GM19099 (cell line): ENCODE measurements at regions not wholly inside any gene's neighbourhood (a gene's known extent, or its start where the extent isn't known, plus 50 kb on each side); places are given as distances from the start of the nearest gene placed in this dataset.

Experiments
- POLR2A ChIP-seq: IDR thresholded peaks from 3 replicates; pipeline ENCODE4 v1.6.1; 2011; ENCODE audit warnings: low read depth; ENCODE audit not compliant: insufficient read length; ENCODE audit errors: extremely low read depth

- no peak for TF ChIP-seq POLR2A
Measured at GRCh38 chr6:144893680-144894151, 608.6 kb downstream of the UTRN start.

- TF ChIP-seq POLR2A, result no peak
Measured at GRCh38 chr6:144894240-144894639, 609.1 kb downstream of the UTRN start.

- no peak for TF ChIP-seq POLR2A
Measured at GRCh38 chr6:144895313-144896278, 610.5 kb downstream of the UTRN start.

GRCh38 chr6:144896289-144896688 lies 611.2 kb downstream of the UTRN start:
- TF ChIP-seq POLR2A, result no peak

- no peak for TF ChIP-seq POLR2A
Measured at GRCh38 chr6:144896871-144897270, 611.7 kb downstream of the UTRN start.

GRCh38 chr6:144897441-144897921 lies 612.3 kb downstream of the UTRN start:
- TF ChIP-seq POLR2A, result no peak

GRCh38 chr6:144898052-144898689 lies 613.0 kb downstream of the UTRN start:
- TF ChIP-seq POLR2A, result no peak

- no peak for TF ChIP-seq POLR2A
Measured at GRCh38 chr6:144898741-144899140, 613.6 kb downstream of the UTRN start.

GRCh38 chr6:144899161-144899560 lies 614.0 kb downstream of the UTRN start:
- TF ChIP-seq POLR2A, result no peak

GRCh38 chr6:144901412-144901811 lies 616.3 kb downstream of the UTRN start:
- no peak for TF ChIP-seq POLR2A

GRCh38 chr6:144908004-144908403 lies 622.9 kb downstream of the UTRN start:
- no peak for TF ChIP-seq POLR2A

- no peak for TF ChIP-seq POLR2A
Measured at GRCh38 chr6:144909753-144910285, 624.7 kb downstream of the UTRN start.

GRCh38 chr6:144911322-144911721 lies 626.2 kb downstream of the UTRN start:
- TF ChIP-seq POLR2A, result no peak

- TF ChIP-seq POLR2A, result no peak
Measured at GRCh38 chr6:144912474-144912873, 627.3 kb downstream of the UTRN start.

GRCh38 chr6:144918073-144918472 lies 632.9 kb downstream of the UTRN start:
- no peak for TF ChIP-seq POLR2A
